Activated gamma-delta T cell treated with Interleukin-2 at 50 U/mL for 16 hours (primary cell): ENCODE measurements at regions not wholly inside any gene's neighbourhood (a gene's known extent, or its start where the extent isn't known, plus 50 kb on each side); places are given as distances from the start of the nearest gene placed in this dataset.

Experiments
- DNase-seq: peaks from one replicate; pipeline ENCODE4 v3.0.0-alpha.2; 2020

- DNase-seq, result no peak
Observed at GRCh38 chr5:56286015-56286884, 53.1 kb upstream of the ANKRD55 start.

- no peak for DNase-seq
Observed at GRCh38 chr5:56282951-56283350, 49.8 kb upstream of the ANKRD55 start.
